EL (cell line): ENCODE measurements at regions not wholly inside any gene's neighbourhood (a gene's known extent, or its start where the extent isn't known, plus 50 kb on each side); places are given as distances from the start of the nearest gene placed in this dataset.
"Not testable (repeated sequence)": the region's sequence is repeated elsewhere in the genome, so short reads cannot be mapped to it uniquely, and the experiment has no call there.

Source experiments
- DNase-seq: peaks from one replicate; pipeline ENCODE4 v3.0.0-alpha.2; 2016

GRCh38 chr11:38710262-38710661, 2112.2 kb upstream of the RAG2 start:
- DNase-seq, result no peak

GRCh38 chr11:38700111-38700510, 2102.1 kb upstream of the RAG2 start:
- no peak for DNase-seq

- no peak for DNase-seq
Measured at GRCh38 chr11:38693306-38693705, 2095.3 kb upstream of the RAG2 start.

- not testable (repeated sequence) for DNase-seq
Measured at GRCh38 chr11:38690211-38690610, 2092.2 kb upstream of the RAG2 start.

GRCh38 chr11:38687008-38687407, 2089.0 kb upstream of the RAG2 start:
- DNase-seq, result no peak

- DNase-seq, result no peak
Measured at GRCh38 chr11:38683484-38683883, 2085.4 kb upstream of the RAG2 start.

GRCh38 chr11:38680746-38681145, 2082.7 kb upstream of the RAG2 start:
- DNase-seq, result peak; percentile 32

GRCh38 chr11:38680166-38680565, 2082.1 kb upstream of the RAG2 start:
- DNase-seq, result peak; percentile 58

GRCh38 chr11:38672445-38672844, 2074.4 kb upstream of the RAG2 start:
- DNase-seq, result no peak

- no peak for DNase-seq
Measured at GRCh38 chr11:38667359-38667758, 2069.3 kb upstream of the RAG2 start.

- DNase-seq, result no peak
Measured at GRCh38 chr11:38648604-38649003, 2050.6 kb upstream of the RAG2 start.

GRCh38 chr11:38646382-38646781, 2048.3 kb upstream of the RAG2 start:
- DNase-seq, result peak; percentile 6

- DNase-seq, result no peak
Measured at GRCh38 chr11:38640854-38641253, 2042.8 kb upstream of the RAG2 start.

GRCh38 chr11:38612701-38613100, 2014.7 kb upstream of the RAG2 start:
- DNase-seq, result no peak

GRCh38 chr11:38601371-38601770, 2003.3 kb upstream of the RAG2 start:
- DNase-seq, result not testable (repeated sequence)

GRCh38 chr11:38598418-38598817, 2000.4 kb upstream of the RAG2 start:
- DNase-seq, result no peak

- not testable (repeated sequence) for DNase-seq
Measured at GRCh38 chr11:38595359-38596016, 1997.5 kb upstream of the RAG2 start.

GRCh38 chr11:38594895-38595294, 1996.9 kb upstream of the RAG2 start:
- no peak for DNase-seq

GRCh38 chr11:38593649-38594048, 1995.6 kb upstream of the RAG2 start:
- DNase-seq, result peak; percentile 44

GRCh38 chr11:38582756-38583155, 1984.7 kb upstream of the RAG2 start:
- DNase-seq, result peak; percentile 56

GRCh38 chr11:38582151-38582550, 1984.1 kb upstream of the RAG2 start:
- peak; percentile 71 for DNase-seq

GRCh38 chr11:38577769-38578168, 1979.7 kb upstream of the RAG2 start:
- DNase-seq, result no peak

GRCh38 chr11:38562562-38562961, 1964.5 kb upstream of the RAG2 start:
- peak; percentile 22 for DNase-seq

- no peak for DNase-seq
Measured at GRCh38 chr11:38553148-38553547, 1955.1 kb upstream of the RAG2 start.

GRCh38 chr11:38547462-38547861, 1949.4 kb upstream of the RAG2 start:
- peak; percentile 58 for DNase-seq
